Esophagus mucosa (tissue), 1 donor: ENCODE measurements at regions not wholly inside any gene's neighbourhood (a gene's known extent, or its start where the extent isn't known, plus 50 kb on each side); places are given as distances from the start of the nearest gene placed in this dataset.

Experiments used
- ATAC-seq: fragments of 200-7000 bp; cut with Tn5 transposase; one replicate; pipeline ENCODE4 v1.9.1; 2020
- donor health status: DM: yes; HTN: yes; CAD: no.

DNA sequence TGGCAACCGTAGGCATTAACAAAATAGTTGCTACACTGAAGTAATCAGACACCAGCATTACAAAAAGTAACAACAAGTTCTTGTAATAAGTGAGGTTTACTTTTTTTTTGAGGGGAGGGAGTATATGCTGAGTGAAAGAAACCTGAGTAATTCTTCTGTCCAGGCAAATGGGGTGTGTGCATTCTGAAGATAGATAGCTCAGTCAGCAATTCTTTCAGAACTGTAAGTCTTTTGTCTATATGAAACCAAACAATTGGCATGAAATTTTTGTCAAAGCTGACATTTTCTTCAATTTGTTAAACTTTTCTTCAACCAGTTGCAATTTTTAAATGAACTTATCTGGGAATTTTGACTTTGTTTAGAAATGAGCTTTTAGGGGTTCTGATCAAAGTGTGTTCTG lies 208.1 kb upstream of the THSD7B start:
- no peak for ATAC-seq

DNA sequence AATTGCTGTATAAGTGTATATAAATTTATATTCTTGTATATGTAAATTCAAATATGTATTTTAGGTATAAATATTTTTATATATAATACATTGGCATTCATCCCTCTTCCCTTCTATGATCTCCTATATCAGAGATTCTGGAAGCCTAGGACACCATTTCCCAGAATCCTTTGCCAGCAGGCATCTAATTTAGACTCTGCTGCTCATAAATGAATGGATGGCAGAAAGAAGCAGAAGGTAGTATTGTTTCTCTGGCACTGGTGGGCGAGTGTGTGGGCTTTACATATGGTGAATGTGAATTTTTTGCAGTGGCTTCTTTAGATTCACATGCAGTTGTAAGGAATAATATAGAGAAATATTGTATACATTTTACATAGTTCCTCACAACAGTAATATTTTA lies 215.2 kb upstream of the THSD7B start:
- ATAC-seq: no peak

DNA sequence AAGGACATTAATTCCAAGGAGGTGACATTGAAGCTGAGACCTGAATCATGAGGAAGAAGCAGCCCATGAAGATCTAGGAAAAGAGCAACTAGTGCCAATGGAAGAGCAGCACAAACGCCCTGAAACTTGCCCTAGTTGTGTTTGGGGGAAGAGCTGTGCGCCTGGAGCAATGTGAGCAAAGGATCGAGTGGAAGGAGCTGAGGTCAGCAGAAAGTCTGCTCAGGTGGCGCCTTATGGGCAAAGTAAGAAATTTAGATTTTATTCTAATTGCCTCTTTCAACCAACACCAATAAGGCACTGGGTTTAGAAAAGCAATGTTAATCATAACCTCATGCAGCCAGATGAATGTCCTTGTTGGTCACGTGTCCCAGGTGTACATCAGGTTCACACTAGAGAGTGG lies 226.0 kb upstream of the THSD7B start:
- no peak for ATAC-seq

DNA sequence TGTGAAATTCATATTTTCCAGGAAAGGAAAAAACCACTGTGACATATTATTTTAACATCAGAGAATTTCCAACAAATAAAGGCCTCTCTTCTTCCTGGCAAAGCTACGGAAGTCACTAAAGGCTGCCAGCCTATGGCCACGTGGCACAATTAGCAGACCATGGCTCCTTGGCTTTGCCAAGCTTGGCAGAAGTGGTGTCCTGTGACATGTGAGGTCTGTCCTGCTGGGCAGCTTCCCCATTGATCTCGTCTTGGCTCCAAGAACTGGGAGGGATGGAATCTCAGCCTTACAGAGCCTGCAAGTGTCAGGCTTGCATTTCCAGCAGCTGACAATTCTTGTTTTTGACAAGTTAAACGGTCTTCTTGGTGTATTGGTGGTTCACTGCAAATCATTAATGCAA lies 226.9 kb upstream of the THSD7B start:
- ATAC-seq: no peak

DNA sequence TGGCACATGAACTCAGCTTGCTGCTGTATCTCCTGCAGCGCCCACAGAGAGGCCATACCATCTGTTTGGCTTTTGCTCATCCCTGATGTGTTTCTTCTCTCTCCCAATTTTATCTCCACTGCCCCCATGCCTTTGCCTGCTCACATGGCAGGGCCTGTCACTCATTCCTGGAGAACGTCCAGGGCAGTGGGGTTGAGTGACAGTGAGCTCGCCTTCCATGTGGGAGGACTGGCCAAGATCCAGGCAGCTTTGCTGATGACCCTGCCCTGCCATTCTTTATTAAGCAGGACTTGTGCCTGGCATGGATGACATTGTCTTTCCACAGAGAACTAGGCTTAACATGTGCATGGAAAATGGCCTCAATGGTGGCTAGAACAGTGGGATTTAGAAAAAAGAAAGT lies 230.5 kb upstream of the THSD7B start:
- ATAC-seq: no peak

DNA sequence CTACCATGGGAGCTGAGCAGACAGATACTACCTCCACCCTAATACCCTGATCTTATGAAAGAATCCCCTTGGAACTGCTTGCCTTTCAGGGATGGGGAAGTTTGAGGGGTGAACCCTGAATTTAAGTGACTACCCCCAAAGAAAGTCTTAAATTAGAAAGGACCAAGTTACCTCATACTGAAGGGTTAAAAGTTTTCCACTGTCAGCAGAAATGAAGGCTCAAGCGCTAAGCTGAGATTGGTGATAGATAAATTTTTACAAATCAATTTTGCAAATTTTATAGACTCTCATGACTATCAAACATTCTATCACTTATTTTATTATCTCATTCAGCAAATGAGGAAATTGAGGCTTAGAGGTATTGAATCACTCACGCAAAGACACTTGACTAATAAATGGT lies 233.2 kb upstream of the THSD7B start:
- ATAC-seq: no peak

DNA sequence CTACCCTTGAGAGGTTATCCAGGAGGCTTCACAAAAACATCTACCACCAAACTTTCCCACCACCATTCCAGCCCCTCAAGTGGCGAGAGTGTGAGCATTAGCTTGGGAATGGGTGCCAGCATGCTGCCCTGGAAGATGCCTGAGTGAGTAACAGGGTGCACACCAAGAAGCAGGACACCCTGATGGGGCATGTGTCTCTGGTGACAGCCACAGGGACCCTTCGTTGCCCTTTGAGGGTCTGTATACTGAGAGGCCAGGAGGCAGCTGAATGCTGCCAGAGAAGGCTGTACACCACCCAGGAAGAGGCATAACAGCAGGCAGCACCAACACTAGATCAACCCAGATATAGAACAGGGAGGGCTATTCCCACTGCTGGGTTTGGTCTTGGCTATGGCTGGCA lies 233.6 kb upstream of the THSD7B start:
- no peak for ATAC-seq

DNA sequence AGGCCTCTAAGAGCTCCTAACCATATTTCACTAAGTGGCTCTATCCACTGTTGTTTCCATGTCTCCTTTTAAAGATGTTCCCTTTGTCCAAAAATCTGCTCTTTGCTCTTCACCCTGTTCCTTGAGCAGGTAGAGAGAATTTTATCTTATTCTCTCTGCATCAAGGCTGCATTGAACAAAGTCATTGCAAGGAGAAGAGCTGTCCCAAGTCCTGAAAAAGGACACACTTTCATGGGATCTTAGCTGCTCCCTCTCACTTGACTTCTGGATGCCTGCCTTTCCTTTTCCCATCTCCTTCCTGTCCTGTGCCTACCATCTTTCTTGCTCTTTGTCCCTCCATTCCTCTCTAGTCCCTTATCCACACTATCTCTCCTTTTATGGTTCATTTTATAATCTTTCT lies 235.2 kb upstream of the THSD7B start:
- no peak for ATAC-seq

DNA sequence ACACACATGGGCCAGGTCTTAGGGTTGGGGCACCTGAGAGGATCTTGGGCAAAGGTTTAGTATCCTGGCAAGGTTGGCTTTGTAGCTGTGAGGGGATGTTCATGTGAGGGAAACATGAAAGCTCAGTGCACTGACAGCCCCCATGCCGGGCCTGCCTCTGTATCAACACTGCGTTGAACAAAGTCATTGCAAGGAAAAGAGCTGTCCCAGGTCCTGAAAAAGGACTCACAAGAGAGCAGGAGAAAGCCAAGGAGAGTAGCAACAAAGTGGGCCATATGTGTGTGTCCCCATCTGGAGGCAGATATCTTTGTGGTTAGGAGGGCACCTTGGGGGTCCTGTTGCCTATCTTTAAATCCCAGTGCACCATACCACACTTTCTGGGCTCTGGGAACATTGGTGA lies 237.8 kb upstream of the THSD7B start:
- ATAC-seq: no peak

DNA sequence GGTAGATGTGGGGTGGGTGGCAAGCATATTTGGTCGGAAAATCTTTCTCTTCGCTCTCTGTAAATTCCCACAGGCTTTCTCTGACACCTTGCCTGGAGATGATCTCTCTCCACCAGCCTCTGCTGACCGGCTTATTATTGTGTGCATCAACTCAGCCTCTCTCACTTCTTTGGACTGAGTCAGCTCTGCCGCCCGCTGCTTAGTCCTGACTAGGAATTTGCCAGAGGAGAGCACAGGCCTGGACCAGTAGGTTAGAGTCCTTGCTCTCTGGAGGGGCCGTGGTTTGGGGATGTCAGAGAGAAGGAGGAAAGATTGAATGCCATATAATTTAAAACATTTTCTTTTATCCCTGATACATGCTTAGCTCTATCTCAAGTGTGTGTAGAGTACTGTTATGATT lies 242.6 kb upstream of the THSD7B start:
- no peak for ATAC-seq

DNA sequence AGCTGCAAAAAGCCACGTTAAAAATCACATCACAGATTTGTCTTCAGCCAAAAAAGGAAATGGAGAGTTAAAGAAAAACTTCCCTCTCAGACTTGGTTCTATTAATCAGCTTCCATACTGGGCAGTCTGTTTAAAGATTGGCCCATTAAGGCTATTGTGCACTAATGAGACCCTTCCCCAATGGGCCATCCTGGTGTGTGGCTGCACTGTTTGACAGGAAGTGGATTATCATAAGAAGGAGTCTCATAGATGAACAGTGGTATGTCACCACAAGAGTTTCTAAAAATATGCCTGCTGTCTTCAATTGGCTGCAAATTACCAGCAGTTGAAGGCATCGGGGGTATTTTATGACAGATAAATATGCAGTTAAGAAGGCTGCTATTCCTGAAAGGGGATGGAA lies 247.6 kb upstream of the THSD7B start:
- no peak for ATAC-seq

DNA sequence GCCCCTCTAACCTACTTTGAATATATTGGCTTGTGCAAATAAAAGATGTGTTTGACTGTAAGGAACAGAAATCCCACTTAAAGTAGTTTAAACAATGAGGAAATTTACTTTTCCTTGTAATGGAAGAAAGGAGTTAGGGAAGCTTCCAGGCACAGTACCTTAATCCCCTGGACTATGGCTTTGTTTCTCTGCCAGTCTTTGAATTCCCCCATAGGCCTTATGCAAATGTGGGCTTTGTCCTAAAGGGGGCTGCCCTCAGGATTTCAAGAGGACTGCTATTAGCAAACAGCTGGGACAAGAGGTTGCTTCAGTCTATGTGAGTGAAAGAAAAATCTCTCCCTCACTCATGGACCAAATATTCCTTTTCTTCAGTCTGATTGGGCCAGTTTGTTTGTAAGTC lies 255.1 kb upstream of the THSD7B start:
- no peak for ATAC-seq

DNA sequence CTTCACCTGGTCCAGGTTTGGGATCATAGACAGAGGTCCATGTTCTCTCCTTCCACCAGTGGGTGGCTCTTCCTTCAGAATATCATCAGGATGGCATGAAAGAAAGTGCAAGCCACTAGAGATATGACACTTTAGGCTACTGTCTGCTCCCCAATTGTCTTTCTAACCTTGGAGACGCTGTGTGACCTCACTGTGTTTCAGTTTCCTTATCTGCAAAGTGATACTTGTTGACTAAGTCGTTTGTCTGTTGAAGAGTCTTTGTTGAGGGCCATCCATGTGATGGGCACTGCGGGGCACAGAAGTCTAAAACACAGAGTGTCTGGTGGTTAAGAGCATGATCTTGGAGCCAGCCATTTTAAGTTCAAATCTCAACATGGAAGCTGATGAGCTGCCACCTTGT lies 259.9 kb upstream of the THSD7B start:
- no peak for ATAC-seq

DNA sequence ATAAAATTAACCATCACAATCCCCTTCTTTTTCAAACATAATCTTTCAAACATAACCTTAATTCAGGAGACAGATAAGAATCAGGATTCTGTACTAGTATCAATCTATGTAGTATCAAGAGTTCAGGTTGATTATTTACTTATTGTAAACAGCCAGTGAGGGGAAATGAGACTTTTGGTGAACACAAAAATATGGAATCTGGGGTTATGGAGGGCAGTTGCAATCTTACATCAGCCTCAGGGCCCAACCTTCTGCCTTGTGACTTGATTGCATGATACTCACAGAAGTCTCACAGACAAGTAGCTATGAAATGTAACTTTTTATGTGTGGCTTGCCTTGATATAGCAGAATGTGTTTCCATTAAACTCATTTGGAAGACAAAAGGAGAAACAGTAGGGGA lies 262.7 kb upstream of the THSD7B start:
- ATAC-seq: no peak

DNA sequence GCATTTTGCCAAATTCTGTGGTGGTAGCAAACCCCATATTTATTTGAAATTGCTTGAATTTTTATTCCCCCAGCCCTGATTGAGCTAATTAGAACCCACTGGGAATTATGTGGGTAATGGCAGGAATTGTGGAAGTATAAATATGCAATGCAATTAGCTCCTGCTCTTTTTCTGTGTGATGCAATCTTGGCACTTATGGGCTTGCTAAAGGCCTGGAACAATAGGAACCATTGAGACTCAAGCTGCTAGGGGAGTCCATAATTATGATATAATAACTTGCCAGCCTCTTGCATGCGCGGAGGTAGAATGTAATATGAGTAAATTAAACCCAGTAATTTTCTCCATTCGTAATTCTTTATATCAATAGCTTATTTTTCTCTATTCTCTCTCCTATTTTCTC lies 267.6 kb upstream of the THSD7B start:
- no peak for ATAC-seq

DNA sequence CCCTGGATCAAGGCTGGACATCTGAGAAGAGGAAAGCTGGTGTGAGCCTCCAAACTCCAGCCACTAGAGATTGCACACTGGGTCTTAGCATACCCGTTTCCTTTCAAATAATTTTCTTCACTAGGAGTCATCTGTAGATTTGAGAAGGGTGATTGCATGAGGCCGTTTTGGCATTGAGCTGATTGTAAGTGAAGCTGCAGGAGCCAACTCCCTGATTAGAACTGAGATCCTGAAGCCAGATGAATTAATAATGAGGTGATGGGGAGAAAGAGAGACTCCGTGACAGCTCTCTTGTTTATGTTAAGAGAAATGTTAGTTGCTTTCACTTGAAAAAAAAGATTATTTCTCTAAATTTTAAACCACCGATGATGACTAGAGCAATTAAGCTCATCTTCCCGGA lies 268.4 kb upstream of the THSD7B start:
- ATAC-seq: no peak

DNA sequence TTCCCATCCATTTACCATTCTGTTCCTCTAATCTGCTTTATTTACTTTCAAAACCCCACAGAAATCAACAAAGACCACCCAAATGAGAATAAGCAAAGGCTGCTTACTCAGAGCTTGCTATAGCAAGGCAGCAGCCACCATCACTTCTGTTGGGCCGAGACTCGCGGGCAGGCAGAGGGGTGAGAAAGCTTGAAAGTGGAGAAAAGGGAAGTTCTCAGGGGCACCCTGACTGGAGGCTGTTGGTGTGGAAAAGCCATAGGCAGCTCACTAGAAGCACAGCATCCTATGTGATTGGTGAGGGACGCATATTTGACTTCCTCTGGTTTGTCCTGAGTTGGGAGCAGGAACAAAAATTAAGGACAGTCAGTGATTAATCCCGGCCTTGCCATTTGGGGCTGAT lies 269.7 kb upstream of the THSD7B start:
- ATAC-seq: no peak

DNA sequence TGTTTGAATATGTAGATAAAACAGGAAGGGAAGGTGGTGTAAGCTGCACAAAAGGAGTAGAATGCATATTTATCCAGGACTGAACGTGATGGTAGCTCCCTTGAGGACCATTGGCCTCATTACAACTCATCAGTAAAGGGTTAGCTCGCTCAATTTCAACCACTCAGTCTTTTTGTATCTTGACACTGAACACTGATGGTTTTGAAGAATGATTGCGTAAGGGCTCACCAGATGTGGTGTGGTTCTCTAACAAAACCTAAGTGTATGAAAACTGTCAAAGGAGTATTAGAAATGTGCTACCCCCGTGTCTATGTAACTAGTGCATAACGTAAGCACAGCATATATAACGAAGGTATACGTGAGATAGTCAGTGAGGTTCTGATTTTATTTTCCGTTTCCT lies 272.4 kb upstream of the THSD7B start:
- no peak for ATAC-seq

DNA sequence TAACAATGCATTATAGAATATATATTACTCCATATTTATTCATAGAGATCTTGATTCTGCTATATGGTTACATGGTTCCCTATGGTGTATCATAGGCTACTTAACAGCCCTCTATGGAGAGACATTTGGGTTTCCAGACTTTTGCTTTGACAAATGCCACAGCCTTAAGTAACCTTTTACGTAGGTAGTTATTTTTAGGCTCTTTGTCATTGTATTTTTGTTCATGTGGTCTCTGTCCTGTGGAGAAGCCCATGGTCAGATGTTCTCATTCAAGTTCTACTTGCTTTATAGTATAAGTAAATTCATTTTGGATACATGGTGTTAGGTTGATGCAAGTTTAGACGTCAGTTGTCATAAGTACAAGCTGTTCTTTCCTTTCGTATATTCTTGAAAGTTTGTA lies 275.2 kb upstream of the THSD7B start:
- ATAC-seq: no peak

DNA sequence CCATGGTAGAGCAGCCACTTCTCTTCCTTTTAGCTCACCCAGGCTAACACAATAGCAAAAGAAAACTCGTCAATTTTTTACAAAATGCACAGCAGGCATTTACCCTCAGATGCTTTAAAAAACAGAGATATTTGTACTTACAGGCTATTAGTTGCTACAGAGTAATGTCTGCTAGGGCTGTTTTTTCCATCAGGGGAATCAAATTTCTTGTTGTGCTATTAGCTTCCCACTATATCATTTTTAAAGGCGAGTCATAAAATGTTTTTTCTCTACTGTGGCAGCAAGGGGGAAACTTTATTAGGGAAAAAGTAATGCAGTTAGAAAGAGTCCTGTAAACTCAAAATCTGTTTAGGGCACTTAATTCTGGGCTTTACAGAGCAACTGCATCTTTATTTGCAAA lies 277.9 kb upstream of the THSD7B start:
- ATAC-seq: no peak

DNA sequence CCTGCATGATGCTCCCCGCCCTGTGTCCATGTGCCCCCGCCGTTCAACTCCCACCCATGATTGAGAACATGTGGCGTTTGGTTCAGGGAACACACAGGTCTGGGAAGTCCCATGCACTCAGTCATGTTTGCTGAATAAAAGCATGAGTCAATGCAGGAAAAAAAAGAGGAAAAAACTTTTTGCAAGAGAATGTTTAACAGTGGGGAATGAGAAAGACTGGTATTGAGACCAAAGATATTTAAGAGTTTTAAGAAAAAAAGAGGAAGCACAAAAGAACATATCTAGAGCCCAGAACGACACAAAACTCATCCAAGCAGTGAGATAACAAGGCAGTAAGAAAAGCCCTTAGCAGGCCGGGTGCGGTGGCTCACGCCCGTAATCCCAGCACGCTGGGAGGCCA lies 279.2 kb upstream of the THSD7B start:
- ATAC-seq: no peak

DNA sequence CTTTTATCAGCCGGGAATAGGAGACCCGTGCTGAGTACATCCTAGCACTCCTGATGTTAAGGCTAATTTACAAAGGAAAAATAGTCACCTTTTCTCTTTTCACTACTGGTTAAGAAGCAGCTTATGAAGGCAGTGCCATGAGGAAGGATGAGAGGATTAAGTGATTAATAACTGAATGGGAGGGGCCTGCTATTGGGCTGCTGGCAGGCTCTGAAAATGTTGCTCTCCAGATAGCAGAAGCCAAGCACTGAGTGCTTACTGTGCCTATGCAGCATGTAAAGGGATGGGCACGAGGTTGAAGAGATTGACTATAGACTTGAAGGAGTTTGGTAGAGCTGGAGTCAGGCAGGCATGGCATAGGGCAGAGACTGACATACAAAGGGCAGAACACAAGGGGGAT lies 282.4 kb upstream of the THSD7B start:
- no peak for ATAC-seq

DNA sequence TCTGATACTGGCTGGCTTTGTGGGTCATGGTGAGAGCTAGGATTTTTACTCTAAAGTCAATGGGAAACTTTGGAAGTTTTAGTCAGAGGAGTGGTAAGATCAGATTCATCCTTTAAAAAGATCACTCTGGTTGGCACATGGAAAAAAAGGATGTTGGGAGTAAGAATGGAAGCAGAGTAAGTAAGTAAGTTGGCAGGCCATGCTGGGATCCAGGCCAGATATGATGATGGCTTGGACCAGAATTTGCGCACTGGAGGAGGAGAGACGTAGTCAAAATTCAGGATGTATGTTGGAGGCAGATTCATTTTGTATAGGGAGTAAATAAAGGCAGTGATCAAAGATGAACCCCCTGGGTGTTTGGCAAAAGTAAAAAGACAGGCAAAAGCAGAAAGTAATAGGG lies 283.3 kb upstream of the THSD7B start:
- ATAC-seq: no peak

DNA sequence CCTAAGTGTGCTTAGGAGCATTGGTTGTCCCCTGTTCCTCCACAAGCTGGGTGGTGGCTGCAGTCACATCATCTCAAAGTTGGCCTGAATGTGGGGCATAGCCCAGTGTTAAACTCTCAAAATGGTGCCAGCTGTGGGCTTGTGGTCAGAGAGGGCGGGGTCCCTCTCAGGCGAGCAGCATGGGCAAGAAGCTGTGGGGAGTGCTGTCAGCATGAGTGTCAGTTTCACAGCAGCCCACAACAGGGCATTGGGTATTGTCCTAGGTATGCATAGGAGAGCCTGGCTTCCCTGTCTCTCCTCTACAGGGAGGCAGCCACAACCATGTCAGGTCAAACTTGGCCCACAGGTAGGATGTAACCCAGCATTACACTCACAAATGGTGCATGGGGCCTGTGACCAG lies 285.6 kb upstream of the THSD7B start:
- no peak for ATAC-seq

DNA sequence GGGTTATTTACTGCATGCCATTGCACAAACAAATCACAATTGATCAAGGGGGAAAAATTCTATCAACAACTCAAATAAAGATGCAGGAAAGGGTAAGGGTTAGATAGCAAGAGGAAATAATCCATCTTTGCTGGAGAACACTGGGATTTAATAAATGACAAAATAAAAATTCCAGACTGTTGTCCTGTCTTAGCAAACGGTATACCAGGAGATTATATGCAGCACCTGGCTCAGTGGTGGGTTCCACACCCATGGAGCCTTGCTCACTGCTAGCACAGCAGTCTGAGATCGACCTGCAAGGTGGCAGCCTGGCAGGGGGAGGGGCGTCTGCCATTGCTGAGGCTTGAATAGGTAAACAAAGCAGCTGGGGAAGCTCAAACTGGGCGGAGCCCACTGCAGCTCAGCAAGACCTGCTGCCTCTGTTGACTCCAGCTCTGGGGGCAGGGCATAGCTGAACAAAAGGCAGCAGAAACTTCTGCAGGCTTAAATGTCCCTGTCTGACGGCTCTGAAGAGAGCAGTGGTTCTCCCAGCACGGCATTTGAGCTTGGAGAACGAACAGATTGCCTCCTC lies 296.5 kb upstream of the THSD7B start:
- no peak for ATAC-seq

DNA sequence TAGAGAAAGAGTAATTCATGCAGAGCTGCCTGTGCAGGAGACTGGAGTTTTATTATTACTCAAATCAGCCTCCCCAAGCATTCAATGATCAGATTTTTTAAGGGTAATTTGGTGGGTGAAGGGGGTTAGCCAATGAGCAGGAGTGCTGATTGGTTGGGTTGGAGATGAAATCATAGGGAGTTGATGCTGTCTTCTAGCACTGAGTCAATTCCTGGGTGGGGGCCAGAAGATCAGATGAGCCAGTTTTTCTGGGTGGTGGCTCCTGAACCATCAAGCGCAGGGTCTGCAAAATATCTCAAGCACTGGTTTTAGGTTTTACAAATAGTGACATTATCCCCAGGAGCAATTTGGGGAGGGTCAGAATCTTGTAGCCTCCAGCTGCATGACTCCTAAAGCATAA lies 312.8 kb upstream of the THSD7B start:
- ATAC-seq: no peak
